ENCODE measurements at regions not wholly inside any gene's neighbourhood (a gene's known extent, or its start where the extent isn't known, plus 50 kb on each side); places are given as distances from the start of the nearest gene placed in this dataset.

GRCh38 chr2:217337771-217338170 lies 477.9 kb upstream of the TNP1 start:
- H3K27ac Mint-ChIP-seq, result no peak overlapping the region
- TF ChIP-seq, protein P1, sequence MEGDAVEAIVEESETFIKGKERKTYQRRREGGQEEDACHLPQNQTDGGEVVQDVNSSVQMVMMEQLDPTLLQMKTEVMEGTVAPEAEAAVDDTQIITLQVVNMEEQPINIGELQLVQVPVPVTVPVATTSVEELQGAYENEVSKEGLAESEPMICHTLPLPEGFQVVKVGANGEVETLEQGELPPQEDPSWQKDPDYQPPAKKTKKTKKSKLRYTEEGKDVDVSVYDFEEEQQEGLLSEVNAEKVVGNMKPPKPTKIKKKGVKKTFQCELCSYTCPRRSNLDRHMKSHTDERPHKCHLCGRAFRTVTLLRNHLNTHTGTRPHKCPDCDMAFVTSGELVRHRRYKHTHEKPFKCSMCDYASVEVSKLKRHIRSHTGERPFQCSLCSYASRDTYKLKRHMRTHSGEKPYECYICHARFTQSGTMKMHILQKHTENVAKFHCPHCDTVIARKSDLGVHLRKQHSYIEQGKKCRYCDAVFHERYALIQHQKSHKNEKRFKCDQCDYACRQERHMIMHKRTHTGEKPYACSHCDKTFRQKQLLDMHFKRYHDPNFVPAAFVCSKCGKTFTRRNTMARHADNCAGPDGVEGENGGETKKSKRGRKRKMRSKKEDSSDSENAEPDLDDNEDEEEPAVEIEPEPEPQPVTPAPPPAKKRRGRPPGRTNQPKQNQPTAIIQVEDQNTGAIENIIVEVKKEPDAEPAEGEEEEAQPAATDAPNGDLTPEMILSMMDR (IDR thresholded peaks at IDR 0.05), result no peak
- no peak for TF ChIP-seq EZH2 (IDR thresholded peaks at IDR 0.05; ENCODE audit: borderline replicate concordance, insufficient read depth, low read depth, low read length, poor library complexity, severe bottlenecking)

GRCh38 chr2:217336694-217337093 lies 476.8 kb upstream of the TNP1 start:
- H3K27me3 Mint-ChIP-seq, result peaks cover 30% of the 10 kb centered on the region
- no peak overlapping the region for H3K27ac ChIP-seq (ENCODE audit: low read length in 2 of 2)
- no peak overlapping the region for H3K4me3 ChIP-seq (ENCODE audit: control extremely low read depth in 1 of 5, extremely low read depth in 1 of 5, insufficient read depth in 1 of 5, low read depth in 2 of 5, low read length in 4 of 5)
- H3K27ac Mint-ChIP-seq, result no peak overlapping the region
- no peak overlapping the region for H2AFZ ChIP-seq (ENCODE audit: insufficient read depth, low read depth, low read length, poor library complexity, severe bottlenecking)
- H3K4me1 Mint-ChIP-seq, result no peaks in the 10 kb centered on the region
- H3K4me2 ChIP-seq (replicated peaks; ENCODE audit: low read depth, low read length, poor library complexity, severe bottlenecking), result no peak overlapping the region
- TF ChIP-seq, protein P1 (IDR thresholded peaks at IDR 0.05), result no peak
- no peak for TF ChIP-seq EZH2 (IDR thresholded peaks at IDR 0.05; ENCODE audit: borderline replicate concordance, insufficient read depth, low read depth, low read length, poor library complexity, severe bottlenecking)
- no peaks in the 10 kb centered on the region for H3K4me1 ChIP-seq (ENCODE audit: control insufficient read depth in 2 of 2, insufficient read depth in 2 of 2, low read length in 2 of 2)
- no peaks in the 10 kb centered on the region for H3K79me2 ChIP-seq (ENCODE audit: control insufficient read depth, insufficient read depth, low read length)
- intact Hi-C loops (cut with micrococcal nuclease), result no loop called here
- ATAC-seq (ENCODE audit: low read depth) (no peak), DNase-seq (no peak)
- ChIA-PET CTCF (no interaction called here), POLR2A (no interaction called here)
- no peaks in the 10 kb centered on the region for H4K20me1 ChIP-seq (ENCODE audit: control insufficient read depth, insufficient read depth, low read length, poor library complexity, severe bottlenecking)
- peaks cover 0 to 4% (median 2%) of the 10 kb centered on the region in 4 experiments for H3K27me3 ChIP-seq (replicated peaks in 1 of 4; ENCODE audit: control extremely low read depth in 1 of 4, control insufficient read depth in 3 of 4, insufficient read depth in 4 of 4, low read length in 3 of 4)
- H3K4me3 Mint-ChIP-seq, result no peak overlapping the region
- H3K9ac ChIP-seq (ENCODE audit: low read length), result no peak overlapping the region
- H3K9me3 ChIP-seq (ENCODE audit: control extremely low read depth in 1 of 3, control insufficient read depth in 2 of 3, insufficient read depth in 1 of 3, low read length in 2 of 3), result peaks cover 0 to 3% (median 0%) of the 10 kb centered on the region in 3 donors
- WGBS (ENCODE audit: insufficient coverage), result 100% methylated on average over 3 of the region's 4 CpGs
- H3K36me3 ChIP-seq (replicated peaks in 1 of 2; ENCODE audit: control extremely low read depth in 1 of 2, control insufficient read depth in 1 of 2, extremely low read depth in 1 of 2, insufficient read depth in 2 of 2, low read length in 1 of 2), result no peaks in the 10 kb centered on the region
- H3K9me3 Mint-ChIP-seq (ENCODE audit: insufficient read depth), result no peaks in the 10 kb centered on the region

More at GRCh38 chr2:217337771-217338170, 477.9 kb upstream of the TNP1 start:
- DNase-seq, result no peak
- Mint-ChIP-seq H3K4me1 (no peaks in the 10 kb centered on the region), H3K9me3 (ENCODE audit: insufficient read depth) (no peaks in the 10 kb centered on the region), H3K27me3 (peaks cover 27% of the 10 kb centered on the region), H3K4me3 (no peak overlapping the region)
- Histone ChIP-seq H3K79me2 (ENCODE audit: control insufficient read depth, insufficient read depth, low read length) (no peaks in the 10 kb centered on the region), H3K9ac (ENCODE audit: low read length) (no peak overlapping the region), H3K27ac (ENCODE audit: low read length in 2 of 2) (no peak overlapping the region), H3K27me3 (replicated peaks in 1 of 4; ENCODE audit: control extremely low read depth in 1 of 4, control insufficient read depth in 3 of 4, insufficient read depth in 4 of 4, low read length in 3 of 4) (peaks cover 0 to 4% (median 1%) of the 10 kb centered on the region in 4 experiments), H3K4me2 (replicated peaks; ENCODE audit: low read depth, low read length, poor library complexity, severe bottlenecking) (no peak overlapping the region), H4K20me1 (ENCODE audit: control insufficient read depth, insufficient read depth, low read length, poor library complexity, severe bottlenecking) (no peaks in the 10 kb centered on the region), H3K4me3 (ENCODE audit: control extremely low read depth in 1 of 5, extremely low read depth in 1 of 5, insufficient read depth in 1 of 5, low read depth in 2 of 5, low read length in 4 of 5) (no peak overlapping the region), H3K36me3 (replicated peaks in 1 of 2; ENCODE audit: control extremely low read depth in 1 of 2, control insufficient read depth in 1 of 2, extremely low read depth in 1 of 2, insufficient read depth in 2 of 2, low read length in 1 of 2) (no peaks in the 10 kb centered on the region), H2AFZ (ENCODE audit: insufficient read depth, low read depth, low read length, poor library complexity, severe bottlenecking) (no peak overlapping the region), H3K9me3 (ENCODE audit: control extremely low read depth in 1 of 3, control insufficient read depth in 2 of 3, insufficient read depth in 1 of 3, low read length in 2 of 3) (peaks cover 0 to 3% (median 0%) of the 10 kb centered on the region in 3 donors), H3K4me1 (ENCODE audit: control insufficient read depth in 2 of 2, insufficient read depth in 2 of 2, low read length in 2 of 2) (no peaks in the 10 kb centered on the region)
- no CpG with 5 or more reads among the region's 3 CpGs for WGBS (ENCODE audit: insufficient coverage)
- ATAC-seq (ENCODE audit: low read depth), result no peak
- POLR2A ChIA-PET, result interaction anchor here (0.6 kb wide), 1 partner anchor 16 kb away, joined by 3 read pairs; no protein-coding TSS in a partner anchor
- CTCF ChIA-PET, result no interaction called here
- intact Hi-C loops (cut with micrococcal nuclease), result no loop called here
